PFSK-1 (cell line): ENCODE measurements at regions not wholly inside any gene's neighbourhood (a gene's known extent, or its start where the extent isn't known, plus 50 kb on each side); places are given as distances from the start of the nearest gene placed in this dataset.

Experiments used
- FOXP2 ChIP-seq: optimal IDR thresholded peaks from 2 replicates; pipeline ENCODE3; 2011; ENCODE audit warnings: borderline replicate concordance, control low read depth, inconsistent platforms; ENCODE audit not compliant: insufficient read depth; ENCODE audit errors: extremely low read length, extremely low read depth
- POLR2AphosphoS5 ChIP-seq: IDR thresholded peaks from 2 replicates; pipeline ENCODE4 v1.6.1; 2012; ENCODE audit warnings: low read depth, mild to moderate bottlenecking, control low read depth, low read length, moderate library complexity
- SIN3A ChIP-seq: IDR thresholded peaks from 2 replicates; pipeline ENCODE4 v1.6.1; 2012; ENCODE audit warnings: mild to moderate bottlenecking, low read length, moderate library complexity, borderline replicate concordance; ENCODE audit not compliant: insufficient read depth
- TAF1 ChIP-seq: IDR thresholded peaks from 2 replicates; pipeline ENCODE4 v1.6.1; 2012; ENCODE audit warnings: low read length, control low read depth, borderline replicate concordance; ENCODE audit not compliant: insufficient read depth
- TF ChIP-seq, protein P1 (sequence below), 2 experiments: IDR thresholded peaks; 2 replicates each; pipeline versions ENCODE4 v1.6.1 to v1.8.0; 2011 to 2012; ENCODE audit warnings: low read depth in 2 of 2, low read length in 2 of 2, control low read depth in 1 of 2, inconsistent platforms in 1 of 2, mild to moderate bottlenecking in 1 of 2, moderate library complexity in 1 of 2; ENCODE audit not compliant: insufficient read depth in 1 of 2

DNA sequence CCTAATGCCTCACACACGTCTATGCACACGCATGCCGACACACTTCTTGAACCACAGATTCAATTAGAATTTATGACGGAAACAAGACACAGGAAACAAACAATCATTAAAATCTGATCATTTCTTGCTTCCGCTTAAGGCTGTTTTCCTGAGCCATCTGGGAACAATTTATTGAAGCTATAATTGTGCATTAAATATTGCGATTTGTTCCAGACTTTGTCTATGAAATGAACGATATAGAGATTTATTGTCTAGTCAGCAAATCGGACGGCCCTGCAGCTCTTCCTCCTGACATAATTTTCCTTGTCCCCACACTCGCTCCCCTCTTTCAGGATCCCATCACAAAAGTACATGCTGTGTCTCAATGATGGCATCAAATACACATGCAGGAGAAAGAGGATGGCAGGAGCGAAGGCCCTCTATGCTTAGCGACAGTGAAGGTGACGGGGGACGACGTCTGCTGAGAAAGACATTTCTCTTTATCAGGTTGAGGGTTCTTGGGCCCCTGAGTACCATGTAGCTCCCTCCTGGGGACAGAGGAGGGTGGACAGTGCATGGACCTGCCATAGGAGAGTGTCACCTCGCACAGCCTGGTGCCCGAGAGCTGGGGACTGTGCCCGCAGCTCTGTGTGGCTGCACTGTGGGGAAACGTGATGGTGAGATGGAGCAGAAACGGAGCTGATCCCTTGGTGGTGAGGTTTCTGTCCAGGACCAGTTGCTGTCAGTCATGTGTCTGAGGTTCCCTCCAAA lies 157.3 kb downstream of the ACKR3 start:
- TF ChIP-seq FOXP2 (no peak), POLR2AphosphoS5 (no peak), TAF1 (no peak), SIN3A (no peak)
- TF ChIP-seq, protein P1, sequence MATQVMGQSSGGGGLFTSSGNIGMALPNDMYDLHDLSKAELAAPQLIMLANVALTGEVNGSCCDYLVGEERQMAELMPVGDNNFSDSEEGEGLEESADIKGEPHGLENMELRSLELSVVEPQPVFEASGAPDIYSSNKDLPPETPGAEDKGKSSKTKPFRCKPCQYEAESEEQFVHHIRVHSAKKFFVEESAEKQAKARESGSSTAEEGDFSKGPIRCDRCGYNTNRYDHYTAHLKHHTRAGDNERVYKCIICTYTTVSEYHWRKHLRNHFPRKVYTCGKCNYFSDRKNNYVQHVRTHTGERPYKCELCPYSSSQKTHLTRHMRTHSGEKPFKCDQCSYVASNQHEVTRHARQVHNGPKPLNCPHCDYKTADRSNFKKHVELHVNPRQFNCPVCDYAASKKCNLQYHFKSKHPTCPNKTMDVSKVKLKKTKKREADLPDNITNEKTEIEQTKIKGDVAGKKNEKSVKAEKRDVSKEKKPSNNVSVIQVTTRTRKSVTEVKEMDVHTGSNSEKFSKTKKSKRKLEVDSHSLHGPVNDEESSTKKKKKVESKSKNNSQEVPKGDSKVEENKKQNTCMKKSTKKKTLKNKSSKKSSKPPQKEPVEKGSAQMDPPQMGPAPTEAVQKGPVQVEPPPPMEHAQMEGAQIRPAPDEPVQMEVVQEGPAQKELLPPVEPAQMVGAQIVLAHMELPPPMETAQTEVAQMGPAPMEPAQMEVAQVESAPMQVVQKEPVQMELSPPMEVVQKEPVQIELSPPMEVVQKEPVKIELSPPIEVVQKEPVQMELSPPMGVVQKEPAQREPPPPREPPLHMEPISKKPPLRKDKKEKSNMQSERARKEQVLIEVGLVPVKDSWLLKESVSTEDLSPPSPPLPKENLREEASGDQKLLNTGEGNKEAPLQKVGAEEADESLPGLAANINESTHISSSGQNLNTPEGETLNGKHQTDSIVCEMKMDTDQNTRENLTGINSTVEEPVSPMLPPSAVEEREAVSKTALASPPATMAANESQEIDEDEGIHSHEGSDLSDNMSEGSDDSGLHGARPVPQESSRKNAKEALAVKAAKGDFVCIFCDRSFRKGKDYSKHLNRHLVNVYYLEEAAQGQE (IDR thresholded peaks at IDR 0.05; ENCODE audit: insufficient read depth in 1 of 2, low read depth in 2 of 2, low read length in 2 of 2): no peak

DNA sequence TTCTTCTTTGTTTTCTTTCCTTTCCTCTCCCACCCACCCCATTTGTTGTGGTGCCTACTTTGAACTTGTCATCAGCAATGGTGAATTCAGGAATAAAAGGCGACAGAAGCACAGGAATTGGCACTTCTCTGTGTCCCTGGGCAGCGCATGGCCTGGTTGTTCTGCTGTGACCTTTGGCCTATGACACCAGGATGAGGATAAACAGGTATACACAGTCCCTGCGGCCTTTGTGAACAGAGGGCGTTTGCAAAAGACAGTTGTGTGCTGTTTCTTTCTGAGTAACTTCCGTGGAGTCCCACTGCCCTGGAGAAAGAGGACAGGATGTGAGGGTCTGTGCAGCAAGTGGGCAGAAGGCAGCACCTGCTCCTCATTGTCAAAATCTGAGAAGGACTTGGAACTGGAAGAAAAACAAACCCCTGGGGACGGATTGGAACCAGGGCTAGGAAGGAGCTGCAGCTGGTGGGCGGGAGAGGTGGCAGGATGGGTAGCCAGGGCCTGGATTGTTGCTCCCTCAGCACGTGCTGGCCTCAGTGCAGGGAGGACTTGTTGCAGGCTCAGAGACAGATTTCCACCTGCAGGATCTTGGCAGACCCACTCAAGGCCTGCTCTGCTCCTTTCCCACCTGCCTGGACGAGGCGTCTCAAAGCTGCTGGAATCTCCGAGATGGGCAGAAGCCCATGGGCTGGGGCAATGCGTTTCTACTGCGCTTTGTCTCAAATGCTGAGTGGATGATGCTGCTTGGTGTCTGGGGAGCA lies 159.5 kb downstream of the ACKR3 start:
- TF ChIP-seq POLR2AphosphoS5: no peak
- TF ChIP-seq FOXP2: no peak
- no peak for TF ChIP-seq TAF1

DNA sequence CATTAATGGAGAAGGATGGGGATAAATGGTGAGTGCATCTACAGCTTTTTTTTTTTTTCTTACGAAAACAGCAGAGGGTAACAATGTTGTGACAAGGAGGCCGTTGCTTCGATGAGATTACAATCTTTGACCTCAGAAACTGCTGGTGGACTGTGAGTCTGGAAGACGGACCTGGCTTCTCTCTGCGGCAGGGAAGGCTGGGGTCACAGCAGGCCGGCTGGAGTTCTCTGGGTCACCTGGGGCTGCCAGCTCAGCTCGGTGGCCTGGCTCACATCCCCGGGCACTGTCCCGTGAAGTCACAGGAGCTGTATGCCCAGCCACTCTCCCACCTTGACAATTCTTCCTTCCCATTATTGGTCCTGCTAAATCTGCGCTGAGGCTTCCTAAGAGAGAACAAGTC lies 160.8 kb downstream of the ACKR3 start:
- no peak for TF ChIP-seq TAF1
- no peak for TF ChIP-seq POLR2AphosphoS5
- TF ChIP-seq, protein P1 (IDR thresholded peaks at IDR 0.05; ENCODE audit: insufficient read depth in 1 of 2, low read depth in 2 of 2, low read length in 2 of 2): no peak
- no peak for TF ChIP-seq FOXP2
- TF ChIP-seq SIN3A: no peak

DNA sequence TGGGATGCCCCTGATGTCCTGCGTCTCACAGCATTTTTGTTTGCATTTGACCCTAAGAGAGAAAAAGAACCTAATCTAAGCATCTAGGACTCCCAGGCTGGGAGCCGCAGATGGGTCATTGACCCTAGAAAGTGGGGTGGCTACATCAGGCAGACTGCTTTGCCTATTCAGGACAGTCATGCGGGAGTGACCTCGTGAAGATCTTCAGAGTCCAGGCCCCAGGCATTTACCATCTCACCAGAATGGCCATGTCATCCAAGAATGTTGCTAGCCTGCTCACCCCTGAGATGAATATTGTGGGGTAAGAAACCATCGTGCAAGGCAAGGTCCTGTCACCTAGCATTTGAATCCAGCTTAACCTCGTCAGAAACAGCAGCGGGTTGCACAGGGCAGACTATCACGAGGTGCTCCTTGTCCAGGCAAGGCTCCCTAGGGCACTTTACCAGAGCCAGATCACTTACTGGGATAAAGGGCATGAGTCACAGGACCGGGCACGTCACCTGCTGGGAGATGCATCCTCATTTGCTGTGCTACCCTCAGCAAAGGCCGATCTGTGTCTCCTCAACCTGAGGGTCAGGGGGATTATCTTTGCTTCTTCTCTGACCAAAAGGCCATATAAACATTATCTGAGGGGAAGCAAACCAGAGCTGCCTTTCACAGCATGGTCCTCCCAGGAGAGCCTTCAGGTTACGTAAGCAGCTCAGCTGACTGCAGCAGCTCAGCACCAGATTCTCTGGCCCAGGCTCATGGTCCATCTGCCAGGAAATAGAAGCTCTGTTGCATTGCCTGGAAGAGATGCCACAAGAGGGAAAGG lies 162.3 kb downstream of the ACKR3 start:
- TF ChIP-seq FOXP2 (no peak), TAF1 (no peak), SIN3A (no peak), POLR2AphosphoS5 (no peak)
- TF ChIP-seq, protein P1 (IDR thresholded peaks at IDR 0.05; ENCODE audit: insufficient read depth in 1 of 2, low read depth in 2 of 2, low read length in 2 of 2): no peak

DNA sequence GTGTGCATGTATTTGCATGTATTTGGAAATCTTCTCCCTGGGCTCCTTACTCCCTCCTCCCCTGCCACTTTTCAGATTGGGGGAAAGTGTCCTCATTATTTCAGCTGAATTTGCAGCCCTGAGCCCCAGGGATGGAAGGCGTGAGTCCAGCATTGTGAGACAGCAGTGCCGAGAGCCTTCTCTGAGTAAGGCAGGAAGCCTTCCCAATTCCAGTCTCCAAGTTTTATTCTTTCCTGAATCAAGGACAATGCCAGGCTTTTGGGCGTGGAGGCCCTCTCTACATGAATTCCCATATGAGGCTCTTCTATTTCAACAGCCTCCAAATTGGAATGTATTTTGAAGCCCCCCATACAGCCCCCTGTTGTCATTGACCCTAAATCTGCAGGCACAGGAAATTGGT lies 163.5 kb downstream of the ACKR3 start:
- TF ChIP-seq FOXP2 (no peak), TAF1 (no peak), SIN3A (no peak), POLR2AphosphoS5 (no peak)
- TF ChIP-seq, protein P1 (IDR thresholded peaks at IDR 0.05; ENCODE audit: insufficient read depth in 1 of 2, low read depth in 2 of 2, low read length in 2 of 2): no peak
